GM12864 (cell line): ENCODE measurements at regions not wholly inside any gene's neighbourhood (a gene's known extent, or its start where the extent isn't known, plus 50 kb on each side); places are given as distances from the start of the nearest gene placed in this dataset.

Source experiments
- DNase-seq: peaks from one replicate; pipeline ENCODE4 v3.0.0-alpha.2; 2011; ENCODE audit warnings: low read depth
- H3K4me3 ChIP-seq: 2 replicates; pipeline ENCODE4 v1.5.1; 2011; ENCODE audit warnings: mild to moderate bottlenecking, low read depth, low read length, control low read depth
- TF ChIP-seq, protein P1 (sequence below): IDR thresholded peaks from 2 replicates; pipeline ENCODE4 v1.5.1; 2011; ENCODE audit warnings: low read depth, mild to moderate bottlenecking, moderate library complexity, low read length, control low read depth, inconsistent platforms; ENCODE audit errors: missing control alignments

DNA sequence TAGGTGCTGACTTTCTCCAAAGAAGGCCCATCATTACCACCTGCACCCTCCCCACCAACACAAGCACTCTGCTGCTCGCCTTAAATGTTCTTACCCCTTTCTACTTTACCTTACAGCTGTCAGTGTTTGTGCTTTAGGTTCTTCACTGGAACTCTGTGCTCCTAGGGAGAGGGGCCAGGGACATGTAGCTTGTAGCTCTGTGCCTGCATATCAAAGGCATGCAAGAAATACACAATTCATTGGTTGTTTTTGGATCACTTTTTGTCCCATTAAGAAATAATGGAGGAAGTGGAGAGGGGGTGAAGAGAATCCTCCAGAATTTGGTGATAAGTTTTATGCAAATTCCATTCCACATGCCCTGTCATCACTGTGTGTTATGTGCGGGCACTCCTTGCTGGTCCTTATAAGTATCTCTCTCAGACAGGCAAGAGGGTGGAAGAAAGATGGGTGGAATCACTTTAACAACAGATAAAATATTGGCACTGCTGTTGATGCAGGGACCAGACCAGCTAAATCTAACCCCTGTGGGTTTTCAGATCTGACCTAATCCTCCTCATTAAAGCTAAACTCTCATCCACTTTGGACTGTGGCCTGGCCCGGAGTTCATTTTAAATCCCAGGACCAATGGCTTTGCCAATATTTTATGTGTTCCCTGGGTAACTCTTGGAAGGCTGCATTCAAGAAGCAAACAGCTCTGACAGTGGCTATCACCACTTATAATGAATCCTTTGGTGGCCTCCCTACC is 375.8 kb upstream of the NFE2L3 start:
- H3K4me3 ChIP-seq = no peak overlapping the region
- no peak for DNase-seq
- TF ChIP-seq, protein P1, sequence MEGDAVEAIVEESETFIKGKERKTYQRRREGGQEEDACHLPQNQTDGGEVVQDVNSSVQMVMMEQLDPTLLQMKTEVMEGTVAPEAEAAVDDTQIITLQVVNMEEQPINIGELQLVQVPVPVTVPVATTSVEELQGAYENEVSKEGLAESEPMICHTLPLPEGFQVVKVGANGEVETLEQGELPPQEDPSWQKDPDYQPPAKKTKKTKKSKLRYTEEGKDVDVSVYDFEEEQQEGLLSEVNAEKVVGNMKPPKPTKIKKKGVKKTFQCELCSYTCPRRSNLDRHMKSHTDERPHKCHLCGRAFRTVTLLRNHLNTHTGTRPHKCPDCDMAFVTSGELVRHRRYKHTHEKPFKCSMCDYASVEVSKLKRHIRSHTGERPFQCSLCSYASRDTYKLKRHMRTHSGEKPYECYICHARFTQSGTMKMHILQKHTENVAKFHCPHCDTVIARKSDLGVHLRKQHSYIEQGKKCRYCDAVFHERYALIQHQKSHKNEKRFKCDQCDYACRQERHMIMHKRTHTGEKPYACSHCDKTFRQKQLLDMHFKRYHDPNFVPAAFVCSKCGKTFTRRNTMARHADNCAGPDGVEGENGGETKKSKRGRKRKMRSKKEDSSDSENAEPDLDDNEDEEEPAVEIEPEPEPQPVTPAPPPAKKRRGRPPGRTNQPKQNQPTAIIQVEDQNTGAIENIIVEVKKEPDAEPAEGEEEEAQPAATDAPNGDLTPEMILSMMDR = no peak

- DNase-seq = no peak
- no peak overlapping the region for H3K4me3 ChIP-seq
- TF ChIP-seq, protein P1 = no peak
Observed at GRCh38 chr7:25776744-25777123, 375.3 kb upstream of the NFE2L3 start.

GRCh38 chr7:25777969-25778708 is 373.9 kb upstream of the NFE2L3 start:
- H3K4me3 ChIP-seq = no peak overlapping the region
- TF ChIP-seq, protein P1 = no peak
- no peak for DNase-seq

DNA sequence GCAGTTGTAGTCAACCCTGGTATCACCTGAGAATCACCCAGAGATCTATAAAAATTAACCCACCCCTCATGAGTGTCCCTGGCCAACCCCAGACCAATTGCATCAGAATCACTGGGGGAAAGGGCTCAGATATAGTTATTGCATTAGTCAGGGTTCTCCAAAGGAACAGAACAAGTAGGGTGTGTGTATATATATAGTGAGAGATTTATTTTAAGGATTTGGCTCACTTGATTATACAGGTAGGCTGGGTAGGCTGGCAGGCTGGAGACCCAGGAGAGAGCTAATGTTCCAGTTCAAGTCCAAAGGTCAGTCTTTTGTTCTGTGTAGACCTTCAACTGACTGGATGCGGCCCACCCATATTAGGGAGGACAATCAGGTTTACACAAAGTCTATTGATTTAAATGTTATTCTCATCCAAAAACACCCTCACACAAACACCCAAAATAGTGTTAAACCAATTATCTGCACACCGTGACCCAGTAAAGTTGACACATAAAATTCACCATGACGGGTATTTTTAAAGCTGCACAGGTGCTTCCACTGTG is 372.9 kb upstream of the NFE2L3 start:
- H3K4me3 ChIP-seq = no peak overlapping the region
- DNase-seq = no peak
- TF ChIP-seq, protein P1 = no peak

DNA sequence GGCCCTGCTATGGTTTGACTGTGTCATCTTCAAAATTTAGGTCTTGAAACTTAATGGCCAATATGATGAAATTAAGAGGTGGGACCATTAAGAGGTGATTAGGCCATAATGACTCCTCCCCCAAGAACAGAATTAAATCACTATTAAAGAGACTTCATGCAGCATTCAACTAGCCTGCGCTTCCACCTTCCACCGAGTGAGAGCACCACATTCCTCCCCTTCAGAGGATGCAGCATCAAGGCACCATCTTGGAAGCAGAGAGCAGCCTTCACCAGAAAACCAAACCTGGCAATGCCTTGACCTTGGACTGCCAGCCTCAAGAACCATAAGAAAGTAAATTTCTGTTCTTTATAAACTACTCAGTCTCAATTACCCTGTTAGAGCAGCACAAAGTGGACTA is 371.1 kb upstream of the NFE2L3 start:
- TF ChIP-seq, protein P1 = no peak
- no peak for DNase-seq
- H3K4me3 ChIP-seq = no peak overlapping the region

DNA sequence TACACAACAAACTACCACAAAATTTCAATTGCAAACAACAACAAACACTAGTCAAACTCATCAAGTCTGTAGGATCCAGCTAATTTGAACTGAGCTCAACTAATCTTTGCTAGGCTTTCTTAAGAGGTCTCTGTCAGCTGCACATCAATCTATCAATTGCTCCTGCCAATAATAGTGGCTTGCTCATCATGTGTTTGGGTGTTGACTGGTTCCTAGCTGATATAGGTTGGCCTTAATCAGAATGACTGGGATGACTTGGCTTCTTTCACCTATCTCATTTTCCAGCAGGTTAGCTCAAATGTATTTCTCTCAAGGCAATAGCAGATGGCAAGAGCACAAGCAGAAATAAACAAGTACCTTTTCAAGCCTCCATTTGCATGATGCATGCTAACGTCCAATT is 370.3 kb upstream of the NFE2L3 start:
- H3K4me3 ChIP-seq = no peak overlapping the region
- TF ChIP-seq, protein P1 = no peak
- no peak for DNase-seq
